ENCODE measurements at regions not wholly inside any gene's neighbourhood (a gene's known extent, or its start where the extent isn't known, plus 50 kb on each side); places are given as distances from the start of the nearest gene placed in this dataset.

GRCh38 chr1:98072047-98072446, 151.2 kb upstream of the DPYD start:
- ATAC-seq: no peak
- TF ChIP-seq POLR2A (IDR thresholded peaks at IDR 0.05): no peak
- no peak for TF ChIP-seq CTCF (IDR thresholded peaks at IDR 0.05)
- no peaks in the 10 kb centered on the region for H3K4me1 ChIP-seq
- 60% methylated on average over 2 of the region's 2 CpGs for WGBS (ENCODE audit: insufficient coverage, low coverage, low lambda C conversion rate, missing lambda C conversion rate)
- H3K27ac ChIP-seq: no peak overlapping the region
- intact Hi-C loops (cut with DNase I): no loop called here
- no peaks in the 10 kb centered on the region for H3K27me3 ChIP-seq
- H3K4me3 ChIP-seq: no peak overlapping the region
- H3K36me3 ChIP-seq: no peaks in the 10 kb centered on the region
- no peaks in the 10 kb centered on the region for H3K9me3 ChIP-seq
- DNase-seq: no peak

- no peak for ATAC-seq
- Histone ChIP-seq H3K4me3 (no peak overlapping the region), H3K27me3 (no peaks in the 10 kb centered on the region), H3K9me3 (no peaks in the 10 kb centered on the region), H3K27ac (no peak overlapping the region), H3K36me3 (no peaks in the 10 kb centered on the region), H3K4me1 (no peaks in the 10 kb centered on the region)
- no peak for DNase-seq
- intact Hi-C loops (cut with DNase I): no loop called here
- TF ChIP-seq CTCF (IDR thresholded peaks at IDR 0.05) (no peak), POLR2A (IDR thresholded peaks at IDR 0.05) (no peak)
Measured at GRCh38 chr1:98068016-98068415, 147.2 kb upstream of the DPYD start.

- intact Hi-C loops (cut with DNase I): no loop called here
- ATAC-seq: peak in 2 of 4 donors; percentile 39 to 60
- H3K36me3 ChIP-seq: no peaks in the 10 kb centered on the region
- no peaks in the 10 kb centered on the region for H3K4me1 ChIP-seq
- TF ChIP-seq CTCF (IDR thresholded peaks at IDR 0.05) (no peak), POLR2A (IDR thresholded peaks at IDR 0.05) (no peak)
- no peaks in the 10 kb centered on the region for H3K9me3 ChIP-seq
- H3K27me3 ChIP-seq: no peaks in the 10 kb centered on the region
- H3K4me3 ChIP-seq: no peak overlapping the region
- no peak overlapping the region for H3K27ac ChIP-seq
- 90% methylated on average over 2 of the region's 2 CpGs for WGBS (ENCODE audit: insufficient coverage, low coverage, low lambda C conversion rate, missing lambda C conversion rate)
- DNase-seq: no peak
Measured at GRCh38 chr1:98066911-98067310, 146.1 kb upstream of the DPYD start.

GRCh38 chr1:98059620-98060019, 138.8 kb upstream of the DPYD start:
- Histone ChIP-seq H3K9me3 (no peaks in the 10 kb centered on the region), H3K36me3 (no peaks in the 10 kb centered on the region), H3K27ac (no peak overlapping the region), H3K4me3 (no peak overlapping the region), H3K4me1 (no peaks in the 10 kb centered on the region), H3K27me3 (no peaks in the 10 kb centered on the region)
- WGBS (ENCODE audit: insufficient coverage, low coverage, low lambda C conversion rate, missing lambda C conversion rate): 71% methylated on average over 1 of the region's 1 CpG
- intact Hi-C loops (cut with DNase I): no loop called here
- TF ChIP-seq CTCF (IDR thresholded peaks at IDR 0.05): no peak
- TF ChIP-seq POLR2A (IDR thresholded peaks at IDR 0.05): no peak
- DNase-seq (no peak), ATAC-seq (no peak)

- intact Hi-C loops (cut with DNase I): no loop called here
- Histone ChIP-seq H3K4me1 (no peaks in the 10 kb centered on the region), H3K4me3 (no peak overlapping the region), H3K9me3 (no peaks in the 10 kb centered on the region), H3K27ac (no peak overlapping the region), H3K36me3 (no peaks in the 10 kb centered on the region), H3K27me3 (no peaks in the 10 kb centered on the region)
- TF ChIP-seq POLR2A (IDR thresholded peaks at IDR 0.05) (no peak), CTCF (IDR thresholded peaks at IDR 0.05) (no peak)
- 46% methylated on average over 2 of the region's 2 CpGs for WGBS (ENCODE audit: insufficient coverage, low coverage, low lambda C conversion rate, missing lambda C conversion rate)
- ATAC-seq: no peak
- no peak for DNase-seq
Measured at GRCh38 chr1:98058676-98059075, 137.8 kb upstream of the DPYD start.
